DND-41 (cell line): ENCODE measurements at regions not wholly inside any gene's neighbourhood (a gene's known extent, or its start where the extent isn't known, plus 50 kb on each side); places are given as distances from the start of the nearest gene placed in this dataset.

ENCODE experiments used
- ATAC-seq: fragments of 200-7000 bp; cut with Tn5 transposase; 3 replicates; pipeline ENCODE4 v1.9.1; 2021; ENCODE audit warnings: low read depth; ENCODE audit not compliant: insufficient read depth
- DNase-seq: peaks from one replicate; pipeline ENCODE4 v3.0.0-alpha.2; 2020
- H2AFZ ChIP-seq: 2 replicates; pipeline ENCODE4 v1.6.0; 2012; ENCODE audit warnings: low read depth, low read length
- H3K27ac ChIP-seq: 2 replicates; pipeline ENCODE4 v1.5.1; 2012; ENCODE audit warnings: low read length, inconsistent platforms
- H3K27me3 ChIP-seq: fragments of 200-600 bp; sonication (generic); 2 replicates; pipeline ENCODE4 v1.6.0; 2012; ENCODE audit warnings: low read length, mild to moderate bottlenecking, inconsistent platforms; ENCODE audit not compliant: insufficient read depth, poor library complexity
- H3K36me3 ChIP-seq: 2 replicates; pipeline ENCODE4 v1.5.1; 2012; ENCODE audit warnings: low read length, inconsistent platforms; ENCODE audit not compliant: insufficient read depth
- H3K4me1 ChIP-seq: 2 replicates; pipeline ENCODE4 v1.5.1; 2012; ENCODE audit warnings: mild to moderate bottlenecking, low read length; ENCODE audit not compliant: insufficient read depth
- H3K4me2 ChIP-seq: 2 replicates; pipeline ENCODE4 v1.6.0; 2012; ENCODE audit warnings: mild to moderate bottlenecking, moderate library complexity, low read length, inconsistent platforms; ENCODE audit not compliant: insufficient read depth
- H3K4me3 ChIP-seq, 2 experiments: fragments of 200-600 bp in 1 of 2; shearing (Covaris generic) in 1 of 2; 2 replicates each; pipeline ENCODE4 v1.5.1; 2012 to 2016; ENCODE audit warnings: inconsistent platforms in 2 of 2, low read length in 2 of 2, mild to moderate bottlenecking in 2 of 2, low read depth in 1 of 2, moderate library complexity in 1 of 2
- H3K79me2 ChIP-seq: 2 replicates; pipeline ENCODE4 v1.6.0; 2012; ENCODE audit warnings: low read length, inconsistent platforms; ENCODE audit not compliant: insufficient read depth
- H3K9ac ChIP-seq: 2 replicates; pipeline ENCODE4 v1.6.0; 2012; ENCODE audit warnings: low read depth, mild to moderate bottlenecking, inconsistent platforms, low read length, moderate library complexity
- H3K9me3 ChIP-seq: 2 replicates; pipeline ENCODE4 v1.5.1; 2012; ENCODE audit warnings: low read length, moderate library complexity, mild to moderate bottlenecking, inconsistent platforms; ENCODE audit not compliant: insufficient read depth, severe bottlenecking
- H4K20me1 ChIP-seq: 2 replicates; pipeline ENCODE4 v1.6.0; 2012; ENCODE audit warnings: low read length; ENCODE audit not compliant: insufficient read depth
- EZH2 ChIP-seq: IDR thresholded peaks from 3 replicates; pipeline ENCODE4 v1.6.1; 2012; ENCODE audit warnings: borderline replicate concordance, low read depth, mild to moderate bottlenecking, moderate library complexity, low read length, inconsistent platforms; ENCODE audit not compliant: severe bottlenecking
- TF ChIP-seq, protein P1 (sequence below): IDR thresholded peaks from 2 replicates; pipeline ENCODE4 v1.5.1; 2012; ENCODE audit warnings: borderline replicate concordance, low read length, moderate library complexity, mild to moderate bottlenecking; ENCODE audit not compliant: poor library complexity, severe bottlenecking; ENCODE audit errors: extremely low read depth

DNA sequence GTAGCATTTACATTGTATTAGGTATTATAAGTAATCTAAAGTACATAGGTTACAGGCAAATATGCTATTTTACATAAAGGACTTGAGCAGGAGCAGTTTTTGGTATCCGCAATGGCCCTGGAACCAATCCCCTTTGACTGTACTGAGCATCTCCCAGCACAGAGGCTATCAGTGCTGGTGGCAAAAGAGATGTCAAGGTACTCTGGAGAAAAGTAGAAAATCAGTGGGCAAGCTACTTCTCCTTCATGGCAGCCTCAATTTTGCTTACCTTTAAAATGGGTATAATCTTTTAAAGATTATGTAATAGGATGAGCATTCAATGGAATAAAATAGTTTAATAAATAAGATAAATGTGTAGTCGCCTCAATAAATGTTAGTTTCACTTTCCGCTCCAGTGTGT, 56.7 kb upstream of the LMCD1 start:
- Histone ChIP-seq H3K27ac (no peak overlapping the region), H3K4me3 (no peak overlapping the region), H4K20me1 (no peaks in the 10 kb centered on the region), H3K4me2 (no peak overlapping the region), H2AFZ (no peak overlapping the region), H3K4me1 (peaks cover 6% of the 10 kb centered on the region), H3K79me2 (no peaks in the 10 kb centered on the region), H3K9me3 (no peaks in the 10 kb centered on the region), H3K27me3 (peaks cover 9% of the 10 kb centered on the region), H3K36me3 (no peaks in the 10 kb centered on the region), H3K9ac (no peak overlapping the region)
- no peak for ATAC-seq
- DNase-seq, result no peak
- TF ChIP-seq, protein P1, sequence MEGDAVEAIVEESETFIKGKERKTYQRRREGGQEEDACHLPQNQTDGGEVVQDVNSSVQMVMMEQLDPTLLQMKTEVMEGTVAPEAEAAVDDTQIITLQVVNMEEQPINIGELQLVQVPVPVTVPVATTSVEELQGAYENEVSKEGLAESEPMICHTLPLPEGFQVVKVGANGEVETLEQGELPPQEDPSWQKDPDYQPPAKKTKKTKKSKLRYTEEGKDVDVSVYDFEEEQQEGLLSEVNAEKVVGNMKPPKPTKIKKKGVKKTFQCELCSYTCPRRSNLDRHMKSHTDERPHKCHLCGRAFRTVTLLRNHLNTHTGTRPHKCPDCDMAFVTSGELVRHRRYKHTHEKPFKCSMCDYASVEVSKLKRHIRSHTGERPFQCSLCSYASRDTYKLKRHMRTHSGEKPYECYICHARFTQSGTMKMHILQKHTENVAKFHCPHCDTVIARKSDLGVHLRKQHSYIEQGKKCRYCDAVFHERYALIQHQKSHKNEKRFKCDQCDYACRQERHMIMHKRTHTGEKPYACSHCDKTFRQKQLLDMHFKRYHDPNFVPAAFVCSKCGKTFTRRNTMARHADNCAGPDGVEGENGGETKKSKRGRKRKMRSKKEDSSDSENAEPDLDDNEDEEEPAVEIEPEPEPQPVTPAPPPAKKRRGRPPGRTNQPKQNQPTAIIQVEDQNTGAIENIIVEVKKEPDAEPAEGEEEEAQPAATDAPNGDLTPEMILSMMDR, result no peak
- no peak for TF ChIP-seq EZH2

DNA sequence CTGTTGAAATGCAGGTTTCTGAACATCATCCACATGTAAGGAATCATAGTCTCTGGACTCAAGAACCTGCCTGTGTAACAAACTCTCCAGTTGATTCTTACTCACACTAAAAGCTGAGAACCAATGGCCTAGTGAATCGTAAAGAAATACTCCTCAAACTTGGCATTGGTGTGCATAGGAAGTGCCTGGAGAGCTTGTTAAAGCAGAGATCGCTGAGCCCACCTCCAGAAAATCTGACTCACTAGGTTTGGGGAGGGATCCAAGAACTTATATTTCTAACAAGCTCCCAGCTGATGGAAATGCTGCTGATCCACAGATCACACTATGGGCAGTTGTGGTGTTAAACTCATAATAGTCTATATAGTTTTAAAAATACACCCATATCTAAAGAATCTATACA, 55.8 kb upstream of the LMCD1 start:
- no peak overlapping the region for H3K4me3 ChIP-seq
- H3K79me2 ChIP-seq, result no peaks in the 10 kb centered on the region
- peaks cover 6% of the 10 kb centered on the region for H3K4me1 ChIP-seq
- DNase-seq (no peak), ATAC-seq (no peak)
- no peaks in the 10 kb centered on the region for H3K36me3 ChIP-seq
- no peaks in the 10 kb centered on the region for H4K20me1 ChIP-seq
- no peak overlapping the region for H2AFZ ChIP-seq
- H3K27ac ChIP-seq, result no peak overlapping the region
- TF ChIP-seq, protein P1, result no peak
- no peak overlapping the region for H3K4me2 ChIP-seq
- H3K27me3 ChIP-seq, result peaks cover 9% of the 10 kb centered on the region
- H3K9ac ChIP-seq, result no peak overlapping the region
- no peaks in the 10 kb centered on the region for H3K9me3 ChIP-seq

DNA sequence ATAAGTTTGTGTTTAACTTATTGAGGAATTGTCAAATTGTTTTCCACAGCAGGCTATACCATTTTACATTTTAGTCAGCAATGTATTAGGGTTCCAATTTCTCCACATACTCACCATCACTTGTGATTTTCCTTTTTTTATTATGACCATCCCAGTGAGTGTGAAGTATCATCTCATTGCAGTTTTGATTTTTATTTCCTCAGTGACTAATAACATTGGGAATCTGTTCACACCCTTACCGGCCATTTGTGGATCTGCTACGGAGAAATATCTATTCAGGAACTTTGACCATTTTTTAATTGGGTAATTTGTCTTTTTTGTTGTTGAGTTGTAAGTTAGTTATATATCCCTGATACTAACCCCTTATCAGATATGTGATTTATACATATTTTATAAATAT, 54.8 kb upstream of the LMCD1 start:
- no peak overlapping the region for H2AFZ ChIP-seq
- ATAC-seq (no peak), DNase-seq (no peak)
- TF ChIP-seq, protein P1, result no peak
- TF ChIP-seq EZH2, result no peak
- H3K9ac ChIP-seq, result no peak overlapping the region
- no peaks in the 10 kb centered on the region for H3K36me3 ChIP-seq
- no peaks in the 10 kb centered on the region for H3K9me3 ChIP-seq
- no peak overlapping the region for H3K27ac ChIP-seq
- no peaks in the 10 kb centered on the region for H3K79me2 ChIP-seq
- peaks cover 9% of the 10 kb centered on the region for H3K27me3 ChIP-seq
- H3K4me3 ChIP-seq, result no peak overlapping the region
- peaks cover 6% of the 10 kb centered on the region for H3K4me1 ChIP-seq
- no peaks in the 10 kb centered on the region for H4K20me1 ChIP-seq
- no peak overlapping the region for H3K4me2 ChIP-seq

DNA sequence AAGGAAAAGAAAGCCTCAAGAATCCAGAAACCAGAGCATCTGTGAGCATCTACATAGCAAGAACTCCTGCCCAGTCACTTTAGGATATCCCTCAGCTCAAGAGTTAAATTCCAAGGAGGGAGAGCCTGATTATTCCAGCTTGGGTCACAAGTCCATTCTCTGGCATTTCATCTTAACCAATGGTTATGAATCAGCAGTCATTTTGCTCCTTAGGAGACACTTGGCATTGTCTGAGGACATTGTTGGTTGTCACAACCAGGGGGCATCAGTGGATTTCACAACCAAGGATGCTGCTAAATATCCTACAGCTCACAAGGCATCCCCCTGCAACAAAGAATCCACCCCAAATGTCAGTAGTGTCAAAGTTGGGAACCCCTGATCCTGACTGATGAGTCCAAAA, 51.0 kb upstream of the LMCD1 start:
- Histone ChIP-seq H3K36me3 (no peaks in the 10 kb centered on the region), H3K27ac (no peak overlapping the region), H2AFZ (no peak overlapping the region), H4K20me1 (no peaks in the 10 kb centered on the region), H3K9me3 (no peaks in the 10 kb centered on the region), H3K79me2 (no peaks in the 10 kb centered on the region), H3K27me3 (peaks cover 7% of the 10 kb centered on the region), H3K4me3 (no peak overlapping the region), H3K4me1 (no peaks in the 10 kb centered on the region), H3K9ac (no peak overlapping the region), H3K4me2 (no peak overlapping the region)
- ATAC-seq (no peak), DNase-seq (no peak)
- no peak for TF ChIP-seq EZH2
- TF ChIP-seq, protein P1, result no peak
